ENCODE measurements at regions not wholly inside any gene's neighbourhood (a gene's known extent, or its start where the extent isn't known, plus 50 kb on each side); places are given as distances from the start of the nearest gene placed in this dataset.

GRCh38 chr1:239926184-239926583 lies 165.5 kb upstream of the FMN2 start:
- DNase-seq (ENCODE audit: low spot score, unreplicated experiment): no peak
- H3K9me3 Mint-ChIP-seq (ENCODE audit: low read depth): peaks cover 4% of the 10 kb centered on the region
- peaks cover 4% of the 10 kb centered on the region for H3K27me3 Mint-ChIP-seq
- H3K27ac Mint-ChIP-seq: no peak overlapping the region
- no peaks in the 10 kb centered on the region for H3K4me1 Mint-ChIP-seq (ENCODE audit: low read depth)
- TF ChIP-seq, protein P1, sequence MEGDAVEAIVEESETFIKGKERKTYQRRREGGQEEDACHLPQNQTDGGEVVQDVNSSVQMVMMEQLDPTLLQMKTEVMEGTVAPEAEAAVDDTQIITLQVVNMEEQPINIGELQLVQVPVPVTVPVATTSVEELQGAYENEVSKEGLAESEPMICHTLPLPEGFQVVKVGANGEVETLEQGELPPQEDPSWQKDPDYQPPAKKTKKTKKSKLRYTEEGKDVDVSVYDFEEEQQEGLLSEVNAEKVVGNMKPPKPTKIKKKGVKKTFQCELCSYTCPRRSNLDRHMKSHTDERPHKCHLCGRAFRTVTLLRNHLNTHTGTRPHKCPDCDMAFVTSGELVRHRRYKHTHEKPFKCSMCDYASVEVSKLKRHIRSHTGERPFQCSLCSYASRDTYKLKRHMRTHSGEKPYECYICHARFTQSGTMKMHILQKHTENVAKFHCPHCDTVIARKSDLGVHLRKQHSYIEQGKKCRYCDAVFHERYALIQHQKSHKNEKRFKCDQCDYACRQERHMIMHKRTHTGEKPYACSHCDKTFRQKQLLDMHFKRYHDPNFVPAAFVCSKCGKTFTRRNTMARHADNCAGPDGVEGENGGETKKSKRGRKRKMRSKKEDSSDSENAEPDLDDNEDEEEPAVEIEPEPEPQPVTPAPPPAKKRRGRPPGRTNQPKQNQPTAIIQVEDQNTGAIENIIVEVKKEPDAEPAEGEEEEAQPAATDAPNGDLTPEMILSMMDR (IDR thresholded peaks at IDR 0.05; ENCODE audit: unreplicated experiment): no peak
- H3K4me3 Mint-ChIP-seq (ENCODE audit: low read depth): no peak overlapping the region
- no peaks in the 10 kb centered on the region for H3K36me3 Mint-ChIP-seq (ENCODE audit: insufficient read depth)

DNA sequence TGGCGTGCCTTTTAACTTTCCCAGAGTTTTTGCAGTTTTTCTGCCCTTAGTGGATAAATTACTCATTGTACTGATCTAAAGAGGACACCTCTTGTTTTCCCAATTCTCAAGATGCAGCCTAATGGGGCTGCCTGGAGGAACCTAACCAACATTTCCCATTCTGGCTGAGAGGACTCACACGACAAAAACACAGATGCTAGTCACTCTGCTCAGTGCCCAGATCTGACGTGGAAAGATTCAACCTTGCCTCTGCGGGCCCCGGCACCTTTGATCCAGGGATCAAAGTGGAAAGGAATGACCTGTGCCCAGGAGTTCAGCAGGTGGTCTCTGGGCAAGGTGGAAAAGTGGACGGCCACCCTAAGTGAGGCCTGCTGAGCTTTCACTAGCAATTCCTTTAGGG lies 162.4 kb upstream of the FMN2 start:
- H3K4me3 Mint-ChIP-seq (ENCODE audit: low read depth): no peak overlapping the region
- H3K4me1 Mint-ChIP-seq (ENCODE audit: low read depth): no peaks in the 10 kb centered on the region
- no peaks in the 10 kb centered on the region for H3K36me3 Mint-ChIP-seq (ENCODE audit: insufficient read depth)
- TF ChIP-seq, protein P1 (IDR thresholded peaks at IDR 0.05; ENCODE audit: unreplicated experiment): no peak
- no peak overlapping the region for H3K27ac Mint-ChIP-seq
- peaks cover 4% of the 10 kb centered on the region for H3K27me3 Mint-ChIP-seq
- no peaks in the 10 kb centered on the region for H3K9me3 Mint-ChIP-seq (ENCODE audit: low read depth)
- no peak for DNase-seq (ENCODE audit: low spot score, unreplicated experiment)

DNA sequence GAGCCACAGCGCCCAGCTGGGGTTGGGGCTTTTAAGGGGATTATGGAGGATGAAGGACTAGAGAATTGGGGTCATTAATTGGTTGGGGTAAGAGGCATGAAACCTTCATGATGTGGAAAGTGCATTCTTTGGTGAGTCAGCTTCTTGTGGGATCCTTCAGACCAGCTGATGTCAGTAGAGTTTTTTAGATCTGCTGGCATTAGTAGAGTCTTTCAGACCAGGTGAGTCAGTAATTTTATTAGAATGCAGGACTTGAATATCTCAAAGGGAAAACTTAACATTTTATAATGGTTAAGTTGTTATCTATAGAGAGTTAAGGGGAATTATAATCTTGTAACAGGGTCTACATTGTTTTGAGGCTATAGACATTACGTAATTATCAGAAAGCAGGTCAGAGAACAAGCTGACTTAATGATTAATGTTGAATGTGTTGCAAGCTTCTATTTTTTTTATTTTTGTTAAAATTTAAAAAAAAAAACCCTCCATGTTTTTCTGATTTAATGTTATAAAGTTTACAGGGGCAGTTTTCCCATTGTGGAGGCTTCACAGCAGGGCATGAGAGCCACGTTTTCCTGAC lies 160.9 kb upstream of the FMN2 start:
- no peak overlapping the region for H3K4me3 Mint-ChIP-seq (ENCODE audit: low read depth)
- TF ChIP-seq, protein P1 (IDR thresholded peaks at IDR 0.05; ENCODE audit: unreplicated experiment): no peak
- no peaks in the 10 kb centered on the region for H3K36me3 Mint-ChIP-seq (ENCODE audit: insufficient read depth)
- H3K9me3 Mint-ChIP-seq (ENCODE audit: low read depth): no peaks in the 10 kb centered on the region
- DNase-seq (ENCODE audit: low spot score, unreplicated experiment): no peak
- no peaks in the 10 kb centered on the region for H3K4me1 Mint-ChIP-seq (ENCODE audit: low read depth)
- H3K27me3 Mint-ChIP-seq: peaks cover 4% of the 10 kb centered on the region
- H3K27ac Mint-ChIP-seq: no peak overlapping the region

DNA sequence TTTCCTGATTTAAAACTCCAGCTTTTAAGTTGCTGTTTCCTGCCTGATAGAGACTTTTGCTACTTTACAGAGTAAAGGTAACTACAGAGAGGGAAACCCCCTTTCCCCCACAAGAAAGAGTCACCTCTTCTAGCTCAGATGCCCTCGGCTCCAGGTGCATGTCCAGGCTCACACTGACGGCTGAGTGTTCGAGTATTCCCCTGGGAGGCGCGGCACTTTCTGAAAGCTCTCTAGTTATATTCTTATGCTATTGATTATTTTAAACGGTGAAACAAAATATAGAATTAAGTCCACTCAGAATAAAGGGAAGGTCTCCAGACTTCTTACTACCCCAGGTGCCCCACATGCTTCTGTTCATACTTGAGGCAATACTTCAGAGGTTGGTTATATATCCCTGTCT lies 160.3 kb upstream of the FMN2 start:
- DNase-seq (ENCODE audit: low spot score, unreplicated experiment): no peak
- no peak overlapping the region for H3K4me3 Mint-ChIP-seq (ENCODE audit: low read depth)
- H3K27me3 Mint-ChIP-seq: peaks cover 4% of the 10 kb centered on the region
- TF ChIP-seq, protein P1 (IDR thresholded peaks at IDR 0.05; ENCODE audit: unreplicated experiment): no peak
- H3K36me3 Mint-ChIP-seq (ENCODE audit: insufficient read depth): no peaks in the 10 kb centered on the region
- H3K27ac Mint-ChIP-seq: no peak overlapping the region
- no peaks in the 10 kb centered on the region for H3K4me1 Mint-ChIP-seq (ENCODE audit: low read depth)
- H3K9me3 Mint-ChIP-seq (ENCODE audit: low read depth): no peaks in the 10 kb centered on the region

- H3K27ac Mint-ChIP-seq: no peak overlapping the region
- no peaks in the 10 kb centered on the region for H3K36me3 Mint-ChIP-seq (ENCODE audit: insufficient read depth)
- H3K4me1 Mint-ChIP-seq (ENCODE audit: low read depth): no peaks in the 10 kb centered on the region
- no peaks in the 10 kb centered on the region for H3K27me3 Mint-ChIP-seq
- DNase-seq (ENCODE audit: low spot score, unreplicated experiment): no peak
- H3K9me3 Mint-ChIP-seq (ENCODE audit: low read depth): peaks cover 4% of the 10 kb centered on the region
- TF ChIP-seq, protein P1 (IDR thresholded peaks at IDR 0.05; ENCODE audit: unreplicated experiment): no peak
- H3K4me3 Mint-ChIP-seq (ENCODE audit: low read depth): no peak overlapping the region
Measured at GRCh38 chr1:239939602-239940001, 152.1 kb upstream of the FMN2 start.
